ENCODE measurements at regions not wholly inside any gene's neighbourhood (a gene's known extent, or its start where the extent isn't known, plus 50 kb on each side); places are given as distances from the start of the nearest gene placed in this dataset.

- TF ChIP-seq CTCF (IDR thresholded peaks at IDR 0.05 in 8 of 11, conservative IDR thresholded peaks at IDR 0.05 in 3 of 11), result no peak
- no peak for TF ChIP-seq POLR2A (IDR thresholded peaks at IDR 0.05)
Observed at GRCh38 chr2:104518256-104518655, 335.7 kb upstream of the POU3F3 start.

All from spleen (tissue), 7 donors.